Testis (tissue), 2 donors: ENCODE measurements at regions not wholly inside any gene's neighbourhood (a gene's known extent, or its start where the extent isn't known, plus 50 kb on each side); places are given as distances from the start of the nearest gene placed in this dataset.

ENCODE experiments used
- DNase-seq: peaks from one replicate; pipeline ENCODE4 v3.0.0-alpha.2; 2019
- H3K27ac ChIP-seq, 2 donors: fragments of 200-600 bp; sonication (generic); one replicate each; pipeline ENCODE4 v1.5.1; 2019
- H3K27me3 ChIP-seq: fragments of 200-600 bp; sonication (generic); one replicate; pipeline ENCODE4 v1.5.1; 2019
- H3K36me3 ChIP-seq: fragments of 200-600 bp; sonication (generic); one replicate; pipeline ENCODE4 v1.5.1; 2017; ENCODE audit warnings: low read depth; ENCODE audit errors: missing control alignments
- H3K4me1 ChIP-seq: fragments of 200-600 bp; sonication (generic); one replicate; pipeline ENCODE4 v1.5.1; 2019
- H3K4me3 ChIP-seq, 2 donors: fragments of 200-600 bp; sonication (generic); one replicate each; pipeline ENCODE4 v1.5.1; 2017 to 2019
- H3K9me3 ChIP-seq: fragments of 200-600 bp; sonication (generic); one replicate; pipeline ENCODE4 v1.5.1; 2017
- CTCF ChIP-seq, 3 experiments: fragments of 450-650 bp in 2 of 3; fragments of 200-600 bp in 1 of 3; sonication (generic) in 1 of 3; IDR thresholded peaks; one replicate each; pipeline ENCODE4 v1.5.1; 2016 to 2019; ENCODE audit warnings: antibody characterized with exemption in 3 of 3, mild to moderate bottlenecking in 2 of 3, moderate library complexity in 1 of 3
- POLR2A ChIP-seq: fragments of 450-650 bp; IDR thresholded peaks from one replicate; pipeline ENCODE4 v1.6.1; 2017; ENCODE audit warnings: antibody characterized with exemption, mild to moderate bottlenecking, moderate library complexity
- WGBS, 2 donors: methylation state at CpG; one replicate each; pipeline ENCODE4 v1.1.5; 2018; 5-methylcytosine and 5-hydroxymethylcytosine counted together
- intact Hi-C: fragments of 100-400 bp; cut with DNase I; formaldehyde crosslinking; loops from one replicate; pipeline ENCODE4 v1.15.1; 2023; ENCODE audit warnings: low total_unique reads

GRCh38 chr11:39412117-39412516, 2047.3 kb downstream of the LRRC4C start:
- no peak overlapping the region for H3K27ac ChIP-seq
- H3K27me3 ChIP-seq, result no peaks in the 10 kb centered on the region
- WGBS, 2 donors, result 46 to 54% methylated on average over 1 of the region's 1 CpG
- intact Hi-C loops, result no loop called here
- no peaks in the 10 kb centered on the region for H3K36me3 ChIP-seq
- no peak for DNase-seq
- no peak for TF ChIP-seq CTCF (IDR thresholded peaks at IDR 0.05)
- TF ChIP-seq POLR2A, result no peak
- H3K9me3 ChIP-seq, result no peaks in the 10 kb centered on the region
- no peak overlapping the region for H3K4me3 ChIP-seq
- H3K4me1 ChIP-seq, result no peaks in the 10 kb centered on the region

GRCh38 chr11:39385911-39386310, 2073.5 kb downstream of the LRRC4C start:
- Histone ChIP-seq H3K4me1 (no peaks in the 10 kb centered on the region), H3K9me3 (no peaks in the 10 kb centered on the region), H3K27me3 (no peaks in the 10 kb centered on the region), H3K4me3 (no peak overlapping the region), H3K36me3 (no peaks in the 10 kb centered on the region), H3K27ac (no peak overlapping the region)
- DNase-seq, result no peak
- TF ChIP-seq POLR2A (no peak), CTCF (IDR thresholded peaks at IDR 0.05) (no peak)
- intact Hi-C loops, result no loop called here

GRCh38 chr11:39374963-39375698, 2084.3 kb downstream of the LRRC4C start:
- DNase-seq, result no peak
- Histone ChIP-seq H3K36me3 (no peaks in the 10 kb centered on the region), H3K27ac (no peak overlapping the region), H3K27me3 (no peaks in the 10 kb centered on the region), H3K9me3 (no peaks in the 10 kb centered on the region), H3K4me1 (no peaks in the 10 kb centered on the region), H3K4me3 (no peak overlapping the region)
- no peak for TF ChIP-seq POLR2A
- peak; percentile 17 to 65 (median 28) for TF ChIP-seq CTCF (IDR thresholded peaks at IDR 0.05)
- 63% methylated on average over 8 of the region's 8 CpGs for WGBS, 2 donors
- intact Hi-C loops, result no loop called here

- intact Hi-C loops, result no loop called here
- Histone ChIP-seq H3K27ac (no peak overlapping the region), H3K9me3 (no peaks in the 10 kb centered on the region), H3K27me3 (no peaks in the 10 kb centered on the region), H3K36me3 (no peaks in the 10 kb centered on the region), H3K4me3 (no peak overlapping the region), H3K4me1 (no peaks in the 10 kb centered on the region)
- no peak for DNase-seq
- 68 to 74% methylated on average over 3 of the region's 3 CpGs for WGBS, 2 donors
- TF ChIP-seq POLR2A (no peak), CTCF (IDR thresholded peaks at IDR 0.05) (no peak)
These were observed 2091.9 kb downstream of the LRRC4C start for GRCh38 chr11:39367534-39367933.

- no peak for DNase-seq
- Histone ChIP-seq H3K27ac (no peak overlapping the region), H3K9me3 (no peaks in the 10 kb centered on the region), H3K4me3 (no peak overlapping the region), H3K27me3 (no peaks in the 10 kb centered on the region), H3K36me3 (no peaks in the 10 kb centered on the region), H3K4me1 (no peaks in the 10 kb centered on the region)
- TF ChIP-seq POLR2A (no peak), CTCF (IDR thresholded peaks at IDR 0.05) (no peak)
- WGBS, 2 donors, result 72 to 78% methylated on average over 2 of the region's 2 CpGs
- intact Hi-C loops, result no loop called here
These were observed 2093.5 kb downstream of the LRRC4C start for GRCh38 chr11:39365809-39366436.
